Activated CD4-positive, alpha-beta T cell treated with anti-CD3 and anti-CD28 coated beads for 48 hours (primary cell): ENCODE measurements at regions not wholly inside any gene's neighbourhood (a gene's known extent, or its start where the extent isn't known, plus 50 kb on each side); places are given as distances from the start of the nearest gene placed in this dataset.
"Not testable (repeated sequence)": the region's sequence is repeated elsewhere in the genome, so short reads cannot be mapped to it uniquely, and the experiment has no call there.

Experiments
- DNase-seq: peaks from one replicate; pipeline ENCODE4 v3.0.0-alpha.2; 2020

GRCh38 chr4:131883181-131883580 lies 1265.9 kb upstream of the PCDH10 start:
- DNase-seq, result not testable (repeated sequence)

- not testable (repeated sequence) for DNase-seq
Measured at GRCh38 chr4:131925662-131926061, 1223.4 kb upstream of the PCDH10 start.

DNA sequence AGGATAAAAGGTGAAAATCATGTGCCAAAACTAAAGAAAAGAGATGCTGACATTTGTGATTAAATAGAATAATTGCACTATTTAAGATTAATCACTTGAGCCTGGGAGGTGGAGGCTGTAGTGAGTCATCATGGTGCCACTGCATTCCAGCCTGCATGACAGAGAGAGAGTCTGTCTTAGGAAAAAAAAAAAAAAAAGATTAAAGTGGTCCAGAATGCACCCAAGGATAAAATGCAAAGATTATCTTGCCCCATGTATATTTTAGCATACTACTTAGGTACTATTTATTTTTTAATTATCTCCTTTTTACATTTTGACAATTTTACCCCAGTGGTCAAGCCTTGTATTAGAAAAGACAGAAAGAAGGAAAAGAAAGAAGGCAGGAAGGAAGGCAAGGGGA lies 1181.4 kb upstream of the PCDH10 start:
- DNase-seq, result not testable (repeated sequence)

- DNase-seq, result no peak
Measured at GRCh38 chr4:131974730-131975129, 1174.4 kb upstream of the PCDH10 start.

- not testable (repeated sequence) for DNase-seq
Measured at GRCh38 chr4:131975276-131976132, 1173.6 kb upstream of the PCDH10 start.

DNA sequence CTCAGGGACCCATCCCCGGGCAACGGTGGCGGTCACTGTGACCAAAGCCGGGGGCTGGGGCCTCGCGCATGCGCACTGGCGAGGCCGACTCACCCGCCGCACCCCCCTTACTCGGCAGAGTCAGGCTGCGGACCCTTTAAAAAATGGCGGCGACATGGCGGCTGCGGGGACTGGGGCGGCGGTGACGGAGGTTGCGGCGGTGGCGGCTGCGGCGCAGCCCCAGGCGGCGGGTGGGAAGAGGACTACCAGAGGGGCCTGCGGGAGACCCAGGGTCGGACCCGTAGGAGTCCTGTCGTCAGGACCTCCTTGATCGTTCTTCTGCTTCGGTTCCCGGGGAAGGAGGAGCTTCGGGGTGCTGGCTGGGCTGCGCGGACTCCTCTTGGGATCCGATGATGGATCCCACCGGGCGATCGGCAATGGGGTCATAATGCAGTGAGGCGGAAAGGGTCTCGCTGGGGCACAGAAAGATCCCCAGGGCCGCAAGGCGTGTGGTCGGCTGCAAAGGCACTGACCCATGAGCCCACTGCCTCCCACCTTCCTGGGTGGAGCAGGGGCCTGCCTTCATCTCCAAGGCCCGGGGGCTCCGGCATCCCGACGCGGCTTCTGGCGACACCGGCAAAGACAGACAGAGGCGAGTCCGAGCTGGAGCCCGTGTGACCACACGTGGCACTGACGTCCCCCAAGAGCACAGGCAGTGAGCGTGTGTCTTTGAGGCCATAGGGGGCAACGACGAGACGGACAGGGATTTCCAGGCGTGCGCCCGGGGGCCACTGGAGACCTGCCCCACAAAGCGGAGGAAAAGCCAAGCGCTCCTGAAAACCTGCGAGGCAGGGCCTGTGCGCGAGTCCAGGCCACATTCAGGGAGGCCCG lies 1172.7 kb upstream of the PCDH10 start:
- DNase-seq, result not testable (repeated sequence)

GRCh38 chr4:131978120-131978519 lies 1171.0 kb upstream of the PCDH10 start:
- no peak for DNase-seq

- no peak for DNase-seq
Measured at GRCh38 chr4:131989576-131989975, 1159.5 kb upstream of the PCDH10 start.

GRCh38 chr4:132001542-132001941 lies 1147.6 kb upstream of the PCDH10 start:
- no peak for DNase-seq

- no peak for DNase-seq
Measured at GRCh38 chr4:132003593-132003992, 1145.5 kb upstream of the PCDH10 start.

GRCh38 chr4:132015321-132015720 lies 1133.8 kb upstream of the PCDH10 start:
- no peak for DNase-seq

GRCh38 chr4:132016703-132017350 lies 1132.3 kb upstream of the PCDH10 start:
- no peak for DNase-seq

GRCh38 chr4:132026166-132026565 lies 1122.9 kb upstream of the PCDH10 start:
- no peak for DNase-seq

DNA sequence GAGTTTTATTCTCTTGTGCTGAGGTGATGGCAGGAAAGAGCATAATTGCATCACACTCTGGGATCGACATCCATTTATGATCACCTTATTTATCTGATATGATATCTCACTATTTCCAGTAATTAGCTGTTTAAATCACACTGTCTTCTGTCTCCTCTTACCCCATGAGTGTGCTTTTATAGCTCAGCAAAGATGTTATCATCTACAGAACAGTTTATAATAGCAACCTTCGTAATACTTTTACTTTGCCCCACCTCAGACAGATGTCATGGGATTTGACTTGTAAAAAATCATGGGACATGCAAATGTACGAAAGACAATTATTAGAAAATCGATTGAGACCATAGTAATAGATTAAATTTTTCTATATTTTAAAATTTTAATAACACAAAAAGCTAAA lies 1122.3 kb upstream of the PCDH10 start:
- no peak for DNase-seq

DNA sequence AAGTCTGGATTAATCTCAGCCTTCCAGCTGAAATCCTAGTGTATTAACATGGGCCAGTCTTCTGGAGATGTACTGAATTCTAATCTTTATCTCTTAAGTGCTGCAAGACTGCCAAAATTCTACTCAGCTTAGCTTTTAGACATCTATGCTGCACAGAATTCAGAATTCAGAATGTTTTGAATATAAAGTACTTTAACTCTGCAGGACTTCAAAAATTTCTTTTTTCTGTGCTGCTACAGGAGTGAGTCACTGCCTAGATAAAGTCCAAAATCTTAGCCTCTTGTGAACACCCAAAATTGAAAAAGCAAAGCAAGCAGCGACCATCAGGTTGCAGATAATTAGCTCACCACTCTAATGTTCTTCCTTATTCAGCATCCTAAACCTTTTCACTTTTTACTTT lies 1092.6 kb upstream of the PCDH10 start:
- DNase-seq, result no peak

- DNase-seq, result no peak
Measured at GRCh38 chr4:132059227-132059626, 1089.9 kb upstream of the PCDH10 start.

DNA sequence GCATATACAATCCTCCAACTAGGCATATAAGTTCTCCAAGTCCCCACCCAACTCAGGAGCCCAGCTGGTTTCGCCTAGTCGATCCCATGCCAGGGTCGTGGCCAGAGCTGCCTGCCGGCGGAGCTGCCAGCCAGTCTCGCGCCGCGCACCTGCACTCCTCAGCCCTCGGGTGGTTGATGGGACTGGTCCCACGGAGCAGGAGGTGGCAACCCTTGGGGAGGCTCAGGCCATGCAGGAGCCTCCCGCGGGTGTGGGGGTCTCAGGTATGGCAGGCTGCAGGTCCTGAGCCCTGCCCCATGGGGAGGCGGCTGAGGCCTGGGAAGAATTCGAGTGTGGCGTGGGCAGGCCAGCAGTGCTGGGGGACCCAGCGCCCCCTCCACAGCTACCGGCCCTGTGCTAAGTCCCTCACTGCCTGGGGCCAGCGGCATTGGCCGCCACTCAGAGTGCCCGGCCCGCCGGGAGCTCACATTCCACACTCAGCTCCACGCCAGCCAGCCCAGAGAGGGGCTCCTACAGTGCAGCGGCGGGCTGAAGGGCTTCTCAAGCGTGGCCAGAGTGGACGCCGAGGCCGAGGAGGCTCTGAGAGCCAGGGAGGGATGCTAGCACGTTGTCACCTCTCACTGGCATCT lies 1086.4 kb upstream of the PCDH10 start:
- DNase-seq, result no peak

- no peak for DNase-seq
Measured at GRCh38 chr4:132063829-132064228, 1085.3 kb upstream of the PCDH10 start.

GRCh38 chr4:132065940-132066495 lies 1083.1 kb upstream of the PCDH10 start:
- no peak for DNase-seq

DNA sequence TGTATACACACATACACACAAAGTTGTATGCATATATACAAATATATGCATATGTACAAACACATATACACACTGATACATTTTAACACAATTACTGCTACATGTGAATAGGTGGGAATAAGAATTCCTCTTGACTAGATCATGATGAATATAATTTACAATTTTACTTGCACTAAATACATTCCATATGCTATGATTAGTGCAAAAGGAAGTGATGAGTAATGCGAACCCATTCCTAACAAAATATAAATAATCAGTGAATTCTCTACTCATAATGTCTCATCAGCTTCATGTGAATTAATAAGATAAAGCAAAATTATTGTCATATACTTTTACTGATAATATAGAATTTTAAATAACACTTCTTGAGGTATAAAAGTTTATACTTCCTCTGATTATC lies 1077.3 kb upstream of the PCDH10 start:
- no peak for DNase-seq

GRCh38 chr4:132076829-132077228 lies 1072.3 kb upstream of the PCDH10 start:
- no peak for DNase-seq

- DNase-seq, result no peak
Measured at GRCh38 chr4:132085105-132085504, 1064.0 kb upstream of the PCDH10 start.

GRCh38 chr4:132094017-132094416 lies 1055.1 kb upstream of the PCDH10 start:
- no peak for DNase-seq
